GM12864 (cell line): ENCODE measurements at regions not wholly inside any gene's neighbourhood (a gene's known extent, or its start where the extent isn't known, plus 50 kb on each side); places are given as distances from the start of the nearest gene placed in this dataset.

ENCODE experiments used
- DNase-seq: peaks from one replicate; pipeline ENCODE4 v3.0.0-alpha.2; 2011; ENCODE audit warnings: low read depth
- H3K4me3 ChIP-seq: 2 replicates; pipeline ENCODE4 v1.5.1; 2011; ENCODE audit warnings: mild to moderate bottlenecking, low read depth, low read length, control low read depth
- CTCF ChIP-seq: IDR thresholded peaks from 2 replicates; pipeline ENCODE4 v1.5.1; 2011; ENCODE audit warnings: low read depth, mild to moderate bottlenecking, moderate library complexity, low read length, control low read depth, inconsistent platforms; ENCODE audit errors: missing control alignments

DNA sequence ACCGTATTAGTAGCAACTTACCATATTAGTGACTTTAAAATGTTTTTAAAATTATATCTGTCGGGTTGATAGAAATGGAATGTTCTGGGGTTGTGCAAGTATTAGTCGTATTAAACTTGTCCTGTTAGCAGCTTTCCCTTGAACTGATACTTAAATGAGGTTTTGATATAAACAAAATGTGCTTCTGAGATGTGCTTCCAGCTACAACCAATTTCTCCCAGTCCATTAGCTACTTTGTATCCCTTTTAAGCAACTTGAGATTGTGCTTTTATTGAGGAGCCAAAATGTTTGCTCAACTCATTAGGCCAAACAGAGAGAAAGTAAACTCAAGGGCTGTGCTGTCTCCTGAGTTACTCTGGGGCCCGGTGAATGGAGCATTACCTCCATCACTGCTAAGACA is 255.0 kb upstream of the RBFOX1 start:
- no peak for TF ChIP-seq CTCF
- H3K4me3 ChIP-seq, result no peak overlapping the region
- DNase-seq, result no peak

DNA sequence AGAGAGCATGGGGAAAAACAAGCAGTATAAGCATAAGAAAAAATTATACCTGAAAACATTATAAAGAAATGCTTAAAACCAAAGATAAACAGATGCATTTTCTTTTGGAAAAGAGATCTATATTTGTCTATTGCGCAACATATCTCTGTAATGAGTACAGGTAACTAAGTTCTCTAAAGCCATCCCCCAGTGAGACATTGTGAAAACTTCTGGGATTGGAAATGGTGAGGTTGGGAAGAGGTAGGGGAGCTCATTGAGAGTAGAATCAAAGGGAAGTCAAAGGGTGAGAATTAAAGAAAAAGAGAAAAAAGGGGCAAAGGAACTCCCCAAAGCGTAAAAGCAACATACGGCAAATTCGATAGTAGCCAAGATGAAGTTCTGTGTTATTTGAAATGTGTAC is 257.9 kb upstream of the RBFOX1 start:
- no peak for DNase-seq
- TF ChIP-seq CTCF, result no peak

DNA sequence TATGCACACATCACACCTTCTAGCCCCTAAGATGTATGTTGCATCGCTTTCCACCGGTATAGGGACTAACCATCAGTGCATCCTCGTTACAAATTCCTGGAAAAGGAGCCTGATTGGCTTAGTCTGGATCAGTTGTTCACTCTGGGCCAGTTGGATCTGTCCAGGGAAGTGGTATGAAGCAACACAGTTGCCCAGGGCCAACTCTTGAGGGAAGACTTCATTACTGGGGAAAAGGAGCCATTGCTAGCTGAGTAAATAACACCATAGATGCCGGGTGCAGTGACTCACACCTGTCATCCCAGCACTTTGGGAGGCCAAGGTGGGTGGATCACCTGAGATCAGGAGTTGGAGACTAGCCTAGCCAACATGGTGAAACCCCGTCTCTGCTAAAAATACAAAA is 275.2 kb upstream of the RBFOX1 start:
- H3K4me3 ChIP-seq, result no peak overlapping the region
- no peak for DNase-seq
- TF ChIP-seq CTCF, result no peak

More for the DNA sequence above, 257.9 kb upstream of the RBFOX1 start:
- no peak overlapping the region for H3K4me3 ChIP-seq

GRCh38 chr16:7055443-7055842 is 277.2 kb upstream of the RBFOX1 start:
- TF ChIP-seq CTCF, result no peak
- H3K4me3 ChIP-seq, result no peak overlapping the region
- DNase-seq, result no peak

GRCh38 chr16:7051591-7052349 is 280.9 kb upstream of the RBFOX1 start:
- no peak overlapping the region for H3K4me3 ChIP-seq
- DNase-seq, result no peak
- TF ChIP-seq CTCF, result no peak

DNA sequence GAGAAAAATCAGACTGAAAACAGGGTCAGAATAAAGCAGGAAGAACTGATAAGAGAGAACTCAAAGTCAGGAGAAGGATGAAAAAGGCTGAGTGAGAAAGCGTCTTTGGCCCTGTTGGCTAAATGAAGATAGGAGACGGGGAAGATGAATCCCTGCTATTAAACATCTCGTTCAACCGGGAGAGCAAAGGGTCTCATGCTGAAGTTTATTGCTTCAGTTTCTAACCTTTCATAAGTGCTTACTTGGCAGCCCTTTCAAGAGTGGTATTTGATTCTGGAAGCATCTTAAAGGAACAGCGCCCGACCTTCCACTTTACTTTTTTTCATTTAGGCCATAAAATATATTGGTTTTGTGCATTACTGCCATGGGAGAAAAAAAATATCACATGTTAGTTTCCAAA is 288.3 kb upstream of the RBFOX1 start:
- no peak for DNase-seq
- H3K4me3 ChIP-seq, result no peak overlapping the region
- no peak for TF ChIP-seq CTCF

- no peak overlapping the region for H3K4me3 ChIP-seq
- no peak for DNase-seq
- TF ChIP-seq CTCF, result no peak
These were observed 294.2 kb upstream of the RBFOX1 start for GRCh38 chr16:7038475-7038874.
